Stomach (tissue), 4 donors: ENCODE measurements at regions not wholly inside any gene's neighbourhood (a gene's known extent, or its start where the extent isn't known, plus 50 kb on each side); places are given as distances from the start of the nearest gene placed in this dataset.

Experiments
- CTCF ChIP-seq, 7 experiments: fragments of 450-650 bp in 4 of 7; fragments of 200-600 bp in 3 of 7; sonication (generic) in 3 of 7; IDR thresholded peaks; one replicate each; pipeline ENCODE4 v1.5.1; 2016 to 2019; ENCODE audit warnings: antibody characterized with exemption in 7 of 7, control low read depth in 2 of 7, mild to moderate bottlenecking in 1 of 7
- POLR2AphosphoS5 ChIP-seq, 3 donors: sonication (generic); formaldehyde crosslinking; IDR thresholded peaks; one replicate each; pipeline ENCODE4 v1.6.1; 2016; ENCODE audit warnings: antibody characterized with exemption in 3 of 3

- no peak for TF ChIP-seq CTCF (IDR thresholded peaks at IDR 0.05)
- TF ChIP-seq POLR2AphosphoS5 (IDR thresholded peaks at IDR 0.05): no peak
These were observed 129.7 kb upstream of the CALCR start for GRCh38 chr7:93704217-93704616.
